A204.1 (cell line): ENCODE measurements at regions not wholly inside any gene's neighbourhood (a gene's known extent, or its start where the extent isn't known, plus 50 kb on each side); places are given as distances from the start of the nearest gene placed in this dataset.

Source experiments
- FAIRE-seq: peaks from 2 replicates; lab custom pipeline; 2012; peaks lifted over from hg19 to GRCh38; lab: Jason Lieb, UNC

DNA sequence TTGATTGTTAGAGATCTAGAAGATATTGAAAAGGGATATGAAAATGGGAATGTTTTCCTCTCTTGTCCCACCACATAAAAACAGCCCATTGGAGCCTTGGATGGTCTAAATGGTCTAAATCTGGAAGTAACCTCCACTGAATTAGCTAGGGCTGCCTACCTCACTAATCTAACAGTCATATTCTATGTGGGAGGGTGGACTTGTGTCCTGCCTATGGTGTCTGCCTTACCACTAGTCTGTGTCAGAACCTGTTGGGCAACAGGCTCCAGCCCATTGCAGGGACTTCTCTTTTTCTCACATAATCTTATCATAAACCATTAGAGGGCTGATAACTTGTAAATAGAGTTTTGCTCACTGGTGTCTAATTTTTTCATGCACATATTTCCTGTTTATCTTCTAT lies 548.8 kb upstream of the CDH18 start:
- FAIRE-seq = no peak

DNA sequence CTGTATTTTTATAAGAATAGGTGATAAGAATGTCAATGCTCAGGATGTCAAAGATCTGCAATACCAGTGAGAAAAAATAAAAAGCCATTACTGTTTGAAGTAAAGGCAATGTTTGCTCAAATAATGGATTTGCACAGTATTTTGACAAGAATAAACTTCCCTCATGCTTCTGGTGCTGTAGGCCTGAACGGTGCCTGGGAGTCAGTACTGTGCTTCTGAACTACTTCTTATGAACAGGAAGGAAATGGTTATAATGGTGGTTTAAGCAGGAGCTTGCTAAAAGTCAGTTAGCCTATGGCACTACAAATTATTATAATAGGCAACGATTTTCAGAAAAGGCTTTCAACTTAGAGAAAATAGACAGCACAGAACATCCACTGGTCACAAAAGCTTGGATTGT lies 548.3 kb upstream of the CDH18 start:
- FAIRE-seq = no peak

DNA sequence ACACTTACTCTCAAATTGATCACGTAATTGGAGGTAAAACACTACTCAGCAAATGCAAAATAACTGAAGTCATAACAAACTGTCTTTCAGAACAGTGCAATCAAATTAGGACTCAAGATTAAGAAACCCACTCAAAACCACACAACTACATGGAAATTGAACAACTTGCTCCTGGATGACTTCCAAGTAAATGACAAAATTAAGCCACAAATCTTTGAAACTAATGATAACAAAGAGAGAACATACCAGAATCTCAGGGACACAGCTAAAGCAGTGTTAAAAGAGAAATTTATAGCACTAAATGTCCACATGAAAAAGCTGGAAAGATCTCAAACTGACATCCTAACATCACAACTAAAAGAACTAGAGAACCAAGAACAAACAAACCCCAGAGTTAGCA lies 540.5 kb upstream of the CDH18 start:
- no peak for FAIRE-seq

DNA sequence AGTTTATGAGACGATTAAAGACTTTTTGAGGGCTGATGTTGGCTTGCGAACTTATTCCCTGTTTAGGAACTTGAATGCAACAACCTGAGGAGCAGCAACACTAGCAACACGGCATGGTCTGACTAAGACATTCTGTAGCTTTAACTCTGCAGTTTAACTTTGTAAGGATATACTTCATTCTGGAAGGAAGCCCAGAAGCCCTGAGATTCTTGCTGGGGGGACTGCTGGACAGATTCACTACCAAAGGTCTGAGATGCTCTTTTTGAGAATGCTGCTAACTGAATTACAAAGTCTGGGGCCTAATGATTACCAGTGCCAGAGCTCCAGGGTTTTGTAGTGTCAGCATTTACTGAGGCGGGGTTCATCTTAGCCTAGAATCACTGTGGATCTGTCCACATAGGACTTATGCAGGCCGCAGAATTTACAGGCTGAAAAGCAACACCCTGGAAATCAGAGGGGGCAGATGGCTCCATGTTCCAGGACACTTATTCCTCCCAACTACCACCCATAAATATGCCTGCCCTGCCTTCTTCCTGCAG lies 537.1 kb upstream of the CDH18 start:
- no peak for FAIRE-seq

DNA sequence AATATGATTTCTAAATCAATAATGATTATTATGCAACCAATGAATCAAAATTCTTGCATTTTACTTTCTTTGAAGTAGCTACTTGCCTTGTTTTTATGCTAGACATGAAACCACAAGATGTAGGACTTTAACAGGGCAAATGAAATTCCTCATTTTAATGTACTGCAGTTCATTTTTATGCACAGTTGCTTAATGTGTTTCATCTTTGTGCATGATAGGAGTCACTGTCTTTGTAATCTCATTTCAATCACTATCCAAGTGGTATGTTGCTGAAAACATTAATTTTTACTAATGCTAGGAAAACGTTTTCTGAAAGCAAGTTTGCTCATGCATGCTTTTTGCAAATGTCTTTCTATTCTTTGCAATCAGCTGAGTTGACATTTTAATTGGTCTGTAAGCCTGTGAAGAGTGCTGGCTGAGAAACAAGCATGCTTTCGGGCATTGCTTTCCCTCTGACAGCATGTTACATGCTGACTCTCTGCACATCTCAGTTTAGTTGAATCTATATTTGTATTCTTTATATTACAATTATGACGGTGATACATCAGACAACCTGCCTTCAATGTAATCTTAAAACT lies 535.0 kb upstream of the CDH18 start:
- no peak for FAIRE-seq

DNA sequence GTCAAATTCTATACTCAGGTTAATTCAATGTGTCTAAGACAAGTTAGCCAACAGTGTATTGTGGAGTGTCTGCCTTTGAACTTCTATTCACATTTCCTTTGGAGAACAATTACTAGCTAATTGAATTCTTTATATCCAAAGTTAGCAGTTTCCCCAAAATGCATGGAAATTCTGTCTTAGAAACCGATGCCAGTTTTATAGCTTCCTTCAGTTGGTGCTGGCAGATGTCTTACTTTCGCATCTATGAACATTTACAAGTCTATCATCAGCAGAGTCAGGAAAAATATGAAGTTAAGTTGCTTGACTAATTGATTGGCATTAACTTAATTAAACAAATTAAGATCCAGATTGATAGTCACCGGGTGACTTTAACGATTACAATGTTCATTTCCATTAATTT lies 527.6 kb upstream of the CDH18 start:
- no peak for FAIRE-seq

DNA sequence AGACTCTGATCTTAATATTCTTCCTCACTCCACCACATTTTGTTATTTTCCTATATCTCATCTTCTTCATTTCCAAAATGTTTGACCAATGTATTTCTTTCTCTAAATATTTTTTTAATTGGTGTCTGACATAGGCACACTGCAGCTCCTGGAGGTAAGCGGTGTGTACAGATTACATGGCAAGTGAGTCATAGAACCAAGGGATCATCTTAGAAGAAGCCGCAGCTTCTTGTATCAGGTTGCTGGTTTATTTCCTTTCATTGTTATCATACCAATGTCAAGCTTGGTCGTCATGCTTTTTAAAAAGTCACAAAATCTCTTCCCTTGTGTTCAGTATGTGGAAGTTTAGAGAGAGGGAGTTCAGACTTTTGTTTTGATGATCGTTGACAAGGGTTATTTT lies 526.1 kb upstream of the CDH18 start:
- FAIRE-seq = no peak

DNA sequence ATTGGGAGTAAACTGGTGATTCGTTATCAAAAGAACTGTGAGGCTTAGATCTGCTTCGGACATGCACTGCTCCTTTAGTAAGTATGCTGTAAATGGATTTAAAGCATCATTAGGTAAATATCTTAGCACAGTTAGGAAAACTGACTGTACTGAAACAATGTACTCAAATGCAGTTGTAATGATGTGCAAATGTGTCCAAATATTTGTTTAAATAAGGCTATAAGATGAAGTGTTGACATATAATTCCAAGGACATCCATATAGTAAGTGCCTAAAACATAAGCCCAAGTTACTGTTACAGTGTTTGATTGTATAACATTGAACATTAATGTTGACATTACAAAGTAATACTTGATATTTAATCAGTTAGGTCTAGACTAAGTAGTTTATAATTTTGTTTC lies 512.5 kb upstream of the CDH18 start:
- no peak for FAIRE-seq

DNA sequence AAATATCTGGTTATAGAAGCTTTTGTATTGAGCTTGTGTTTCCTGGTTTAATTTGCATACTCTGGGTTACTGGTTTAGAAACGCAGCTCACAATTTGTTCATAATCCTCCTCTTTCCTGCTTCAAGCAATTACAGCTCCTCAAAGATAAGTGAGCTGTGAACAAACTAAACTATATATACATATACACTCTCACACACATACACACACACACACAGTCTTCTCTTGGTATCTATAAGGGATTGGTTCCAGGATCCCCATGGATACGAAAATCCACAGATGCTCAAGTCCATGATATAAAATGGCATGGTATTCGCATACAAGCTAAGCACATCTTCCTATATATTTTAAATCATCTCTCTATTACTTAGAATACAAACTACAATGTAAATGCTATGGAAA lies 510.9 kb upstream of the CDH18 start:
- FAIRE-seq = no peak

DNA sequence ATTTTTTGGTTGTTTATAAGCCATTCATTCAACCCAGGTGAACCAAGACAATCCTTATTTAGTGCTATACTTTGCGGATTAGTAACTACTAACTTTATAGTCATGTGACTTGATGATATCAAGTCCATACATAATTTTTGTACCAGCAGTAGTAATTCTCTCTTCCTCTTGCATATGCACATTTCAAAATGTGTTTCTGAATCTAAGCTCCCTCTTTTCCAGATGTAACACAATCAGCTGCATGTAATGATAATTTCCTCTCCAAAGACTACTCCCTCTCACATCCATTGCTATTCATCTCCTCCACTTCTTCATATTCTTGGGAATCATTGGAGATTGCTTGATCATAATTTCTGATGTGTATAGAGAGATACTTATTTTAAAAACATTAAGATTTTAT lies 510.1 kb upstream of the CDH18 start:
- FAIRE-seq = no peak

DNA sequence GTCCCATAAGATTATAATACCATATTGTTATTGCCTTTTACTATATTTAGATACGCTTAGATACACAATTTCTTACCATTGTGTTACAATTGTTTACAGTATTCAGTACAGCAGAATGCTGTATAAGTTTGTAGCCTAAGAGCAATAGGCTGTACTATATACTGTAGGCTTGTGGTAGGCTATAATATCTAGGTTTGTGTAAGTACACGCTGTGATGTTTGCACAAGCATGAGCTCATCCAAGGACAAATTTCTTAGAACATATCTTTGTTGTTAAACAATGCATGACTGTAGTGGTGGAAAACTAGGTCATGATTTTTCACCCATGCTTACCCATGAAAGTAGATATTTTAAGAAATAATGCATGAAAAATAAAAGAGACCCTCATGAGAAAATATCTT lies 509.4 kb upstream of the CDH18 start:
- no peak for FAIRE-seq

DNA sequence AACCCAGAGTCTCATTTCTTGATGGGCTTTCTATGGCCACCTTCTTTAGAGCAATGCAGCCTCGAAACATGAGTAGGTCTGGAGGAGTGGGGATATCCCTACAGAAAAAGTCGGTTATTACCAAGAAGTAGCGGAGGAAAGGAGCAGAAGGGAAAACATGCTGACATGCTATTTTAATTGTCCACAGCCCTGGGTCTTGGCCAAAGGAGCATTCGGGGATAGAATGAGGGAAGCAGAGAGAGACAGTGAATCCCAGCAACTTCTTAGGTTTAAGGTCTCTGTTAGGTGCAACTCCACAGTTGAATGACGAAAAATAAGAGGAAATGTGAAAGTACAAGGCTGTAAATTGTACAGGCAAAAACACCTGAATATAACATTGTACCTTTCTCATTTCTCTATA lies 506.7 kb upstream of the CDH18 start:
- FAIRE-seq = no peak

DNA sequence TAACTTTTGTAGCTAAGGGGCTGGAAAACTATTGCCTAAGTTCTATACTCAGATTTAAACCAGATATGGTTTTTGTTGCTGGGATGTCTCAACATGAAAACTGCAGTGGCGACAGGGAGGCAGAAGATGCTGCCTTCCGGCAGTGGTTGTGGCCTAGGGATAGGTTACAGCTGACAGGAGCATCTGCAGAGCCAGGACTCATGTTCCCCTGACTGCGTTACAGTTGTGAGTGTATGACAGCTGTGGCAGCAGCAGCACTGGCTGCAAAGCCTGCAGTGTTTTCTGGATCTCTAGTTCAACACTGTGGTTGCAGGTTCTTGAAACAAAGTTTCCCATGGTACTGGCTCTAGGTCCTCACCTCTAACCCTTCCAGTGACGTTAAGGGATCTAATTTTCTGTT lies 498.8 kb upstream of the CDH18 start:
- no peak for FAIRE-seq

DNA sequence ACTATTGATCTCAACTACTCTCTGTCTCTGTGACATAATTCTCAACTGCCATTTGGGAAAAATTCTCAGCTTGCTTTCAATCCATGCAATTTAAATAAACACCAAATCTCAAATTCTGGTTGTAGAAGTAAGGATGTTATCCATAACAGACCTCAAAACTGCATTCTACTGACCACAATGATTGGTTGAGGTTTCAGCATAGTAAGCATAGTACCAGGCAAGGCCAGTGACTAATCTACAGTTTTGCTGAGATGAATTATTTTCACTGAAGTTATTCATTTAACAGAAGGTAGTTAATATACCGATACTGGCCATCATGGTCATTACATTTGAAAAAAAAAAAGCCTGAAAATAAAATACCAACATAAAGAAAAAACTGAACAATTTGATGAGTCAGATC lies 488.0 kb upstream of the CDH18 start:
- no peak for FAIRE-seq

DNA sequence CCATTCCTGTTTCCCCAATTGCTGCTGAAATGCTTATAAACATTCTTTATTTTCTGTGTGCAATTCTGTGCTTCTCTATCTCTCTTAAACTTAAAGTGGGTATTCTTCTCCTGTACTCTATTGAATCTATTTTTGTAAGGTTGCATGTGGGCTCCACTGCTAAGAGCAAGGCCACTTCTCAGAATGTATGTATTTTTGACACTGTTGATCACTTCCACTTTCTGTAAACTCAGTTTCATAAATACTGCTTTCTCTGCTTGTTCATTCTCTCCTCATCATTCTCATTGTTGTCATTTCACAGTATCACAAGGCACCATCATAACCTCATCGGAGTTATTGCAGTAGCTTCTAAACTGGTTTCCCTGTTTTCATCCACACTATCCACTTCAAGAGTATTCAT lies 483.0 kb upstream of the CDH18 start:
- no peak for FAIRE-seq

DNA sequence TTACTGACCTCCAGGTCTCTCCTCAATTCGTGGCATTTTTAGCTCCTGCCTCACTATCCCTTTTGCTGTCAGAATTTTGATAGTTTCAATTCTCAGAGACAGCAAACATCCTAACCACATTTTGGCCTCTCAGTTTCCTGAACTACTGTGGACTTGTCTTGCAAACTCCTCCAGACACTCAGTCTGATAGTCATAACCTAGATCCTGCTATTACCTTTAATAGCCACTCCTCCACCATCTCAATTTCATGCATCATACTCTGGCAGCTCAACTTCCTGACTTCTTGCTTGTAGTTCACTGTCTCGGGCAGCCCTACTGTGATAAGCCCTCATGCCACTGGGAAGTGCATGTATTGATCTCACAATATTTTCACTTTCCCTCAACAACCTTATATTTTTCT lies 481.8 kb upstream of the CDH18 start:
- FAIRE-seq = no peak

DNA sequence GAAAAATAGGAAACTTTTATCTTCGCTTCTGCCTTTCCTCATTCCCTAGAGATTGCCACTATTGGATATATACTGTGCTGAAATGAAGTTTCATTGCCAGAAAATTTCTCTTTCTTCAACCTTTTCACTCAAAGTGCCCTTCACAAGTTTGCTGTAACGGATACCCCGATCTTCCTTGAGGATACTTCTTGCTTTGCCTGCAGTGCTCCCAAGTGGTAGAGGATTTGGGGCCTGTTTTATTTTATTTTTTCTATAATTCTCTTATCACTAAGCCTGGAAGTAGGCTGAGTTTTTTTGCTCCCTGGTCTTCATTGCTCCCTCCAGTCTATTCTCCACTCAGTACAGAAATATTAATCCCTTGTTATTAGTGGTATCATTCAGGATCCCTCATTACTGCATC lies 481.4 kb upstream of the CDH18 start:
- no peak for FAIRE-seq

DNA sequence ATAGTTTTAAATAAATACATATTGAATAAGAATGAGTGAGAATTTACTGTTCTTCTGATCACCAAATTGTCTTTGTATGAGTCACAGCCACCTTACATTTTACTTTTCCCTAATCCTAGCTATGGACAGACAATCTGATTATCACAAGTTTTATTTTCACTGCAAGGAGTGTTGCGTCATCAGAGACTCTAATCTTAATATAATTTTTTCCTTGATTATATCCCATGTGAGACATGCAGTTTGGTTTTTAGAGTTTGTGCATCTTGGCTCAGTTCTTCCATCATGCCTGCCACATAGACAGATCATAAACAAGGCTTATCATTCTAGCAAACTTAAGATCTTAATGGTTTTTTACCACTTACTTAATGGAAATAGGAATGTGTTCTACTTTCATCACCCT lies 478.5 kb upstream of the CDH18 start:
- FAIRE-seq = no peak

DNA sequence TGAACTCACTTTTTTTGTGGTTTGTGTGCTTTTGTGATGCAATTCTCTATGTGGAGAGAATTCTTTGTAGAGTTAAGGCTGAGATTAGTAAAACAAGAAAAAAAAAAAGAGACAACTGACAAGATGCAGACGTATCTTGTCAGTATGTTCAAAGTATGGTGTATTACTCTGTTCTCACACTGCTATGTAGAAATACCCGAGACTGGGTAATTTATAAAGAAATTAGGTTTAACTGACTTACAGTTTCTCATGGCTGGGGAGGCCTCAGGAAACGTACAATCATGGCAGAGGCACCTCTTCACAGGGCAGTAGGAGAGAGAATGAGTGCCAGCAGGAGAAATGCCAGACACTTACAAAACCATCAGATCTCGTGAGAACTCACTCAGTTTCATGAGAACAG lies 475.2 kb upstream of the CDH18 start:
- FAIRE-seq = no peak

DNA sequence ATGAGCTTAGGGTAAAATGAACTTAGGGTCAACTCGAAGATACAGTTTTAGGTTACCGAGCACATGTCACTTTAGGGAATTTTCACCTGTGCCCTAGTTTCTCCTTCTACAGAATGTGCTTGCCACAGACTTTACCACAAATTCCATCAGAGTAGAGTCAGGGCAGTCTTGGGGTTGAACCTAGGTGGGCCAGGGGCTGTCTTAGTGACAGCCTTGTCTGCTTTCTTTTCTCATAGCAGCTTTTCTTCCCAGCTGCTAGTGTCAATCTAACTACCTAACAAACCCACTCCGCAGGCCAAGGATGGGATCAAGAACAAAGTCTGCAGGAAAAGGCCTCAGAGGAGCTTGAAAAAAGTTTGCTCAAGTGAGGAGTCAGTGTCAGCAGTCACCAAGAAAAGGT lies 458.1 kb upstream of the CDH18 start:
- no peak for FAIRE-seq

DNA sequence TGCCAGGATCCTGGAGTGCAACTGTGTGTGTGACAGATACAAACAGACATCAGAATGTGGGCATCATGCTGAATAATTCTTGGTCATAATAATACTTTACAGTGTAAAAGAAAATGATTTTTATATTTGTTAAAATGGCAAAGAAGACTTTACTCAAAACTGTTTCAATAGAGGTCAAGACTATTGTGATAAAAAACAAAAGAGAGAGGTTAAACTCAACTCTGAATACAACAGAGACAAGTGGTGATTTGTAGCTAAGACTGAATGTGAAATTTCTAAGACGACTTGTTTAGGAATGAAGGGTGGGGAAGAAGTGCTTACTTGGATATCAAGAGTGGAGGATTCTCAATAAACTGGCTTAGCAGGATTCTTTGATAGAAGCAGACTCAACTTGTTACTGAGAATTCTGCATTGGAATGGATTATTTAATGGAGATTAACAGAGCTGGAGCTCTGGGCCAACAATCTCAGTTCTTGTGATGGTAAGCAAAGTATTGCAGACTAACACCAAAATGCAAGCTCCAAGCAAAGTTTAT lies 457.4 kb upstream of the CDH18 start:
- FAIRE-seq = no peak

DNA sequence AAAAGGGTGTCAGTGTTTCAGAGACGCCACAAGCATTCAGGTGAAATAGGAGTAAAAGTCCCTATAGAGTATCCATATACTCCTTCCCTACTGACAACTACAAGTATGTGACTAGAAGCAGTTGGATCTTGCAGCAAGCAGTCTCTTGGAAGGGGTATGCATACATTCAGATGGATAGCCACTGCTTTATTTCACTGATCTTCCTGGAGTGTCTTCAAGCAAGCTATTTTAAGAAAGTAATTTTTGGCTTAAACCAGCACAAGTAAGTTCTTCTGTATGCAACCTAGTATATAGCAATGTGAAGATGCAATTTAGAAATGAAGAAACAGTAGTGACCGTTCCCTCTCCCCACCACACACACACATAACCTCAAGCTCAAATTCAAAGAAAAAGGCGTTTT lies 446.8 kb upstream of the CDH18 start:
- FAIRE-seq = no peak

DNA sequence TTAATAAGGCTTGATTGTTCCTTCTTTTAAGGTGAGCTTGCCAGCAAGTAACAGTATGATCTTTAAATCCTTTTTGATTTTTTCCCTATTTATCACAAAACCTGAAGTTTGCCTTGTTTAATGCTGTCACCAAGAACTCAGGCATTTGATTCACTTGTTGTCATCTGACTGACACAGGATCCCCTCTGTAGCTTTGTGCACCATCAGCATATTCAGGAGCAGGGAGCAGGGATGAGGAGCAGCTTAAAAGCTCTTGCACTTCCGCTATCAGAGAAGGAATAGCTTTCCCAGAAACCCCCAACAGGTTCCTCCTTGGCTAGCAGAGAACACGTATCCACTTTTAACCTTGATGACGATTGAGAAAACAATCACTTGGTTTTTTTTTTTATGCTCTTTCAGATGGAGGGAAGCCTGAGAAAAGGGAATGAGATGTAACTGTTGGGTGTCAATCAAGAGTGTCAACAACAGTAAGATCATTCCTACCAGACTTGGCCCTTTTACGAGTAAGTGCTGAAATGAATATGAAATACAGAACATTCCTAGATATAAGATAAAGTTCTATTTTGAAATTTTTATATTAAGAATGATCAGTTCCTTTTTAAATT lies 433.1 kb upstream of the CDH18 start:
- FAIRE-seq = no peak
